ENCODE measurements at regions not wholly inside any gene's neighbourhood (a gene's known extent, or its start where the extent isn't known, plus 50 kb on each side); places are given as distances from the start of the nearest gene placed in this dataset.

DNA sequence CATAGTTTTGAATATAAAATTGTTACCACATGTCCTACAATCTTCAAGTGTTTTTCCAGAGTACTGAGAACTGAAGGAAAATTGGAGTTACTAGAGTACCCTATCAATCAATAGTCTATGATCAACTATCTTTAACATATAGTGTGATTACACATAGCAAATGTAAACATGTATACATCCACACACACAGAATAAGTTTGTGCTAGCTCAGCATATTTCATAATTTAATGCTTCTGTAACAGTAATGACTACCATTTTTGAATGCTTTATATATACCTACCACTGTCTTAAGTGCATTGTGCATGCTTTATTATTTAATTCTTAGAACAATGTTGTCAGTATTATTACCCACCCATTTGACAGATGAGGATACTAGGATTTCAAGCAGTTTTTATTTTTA, 523.9 kb downstream of the HAO1 start:
- TF ChIP-seq, protein P1, sequence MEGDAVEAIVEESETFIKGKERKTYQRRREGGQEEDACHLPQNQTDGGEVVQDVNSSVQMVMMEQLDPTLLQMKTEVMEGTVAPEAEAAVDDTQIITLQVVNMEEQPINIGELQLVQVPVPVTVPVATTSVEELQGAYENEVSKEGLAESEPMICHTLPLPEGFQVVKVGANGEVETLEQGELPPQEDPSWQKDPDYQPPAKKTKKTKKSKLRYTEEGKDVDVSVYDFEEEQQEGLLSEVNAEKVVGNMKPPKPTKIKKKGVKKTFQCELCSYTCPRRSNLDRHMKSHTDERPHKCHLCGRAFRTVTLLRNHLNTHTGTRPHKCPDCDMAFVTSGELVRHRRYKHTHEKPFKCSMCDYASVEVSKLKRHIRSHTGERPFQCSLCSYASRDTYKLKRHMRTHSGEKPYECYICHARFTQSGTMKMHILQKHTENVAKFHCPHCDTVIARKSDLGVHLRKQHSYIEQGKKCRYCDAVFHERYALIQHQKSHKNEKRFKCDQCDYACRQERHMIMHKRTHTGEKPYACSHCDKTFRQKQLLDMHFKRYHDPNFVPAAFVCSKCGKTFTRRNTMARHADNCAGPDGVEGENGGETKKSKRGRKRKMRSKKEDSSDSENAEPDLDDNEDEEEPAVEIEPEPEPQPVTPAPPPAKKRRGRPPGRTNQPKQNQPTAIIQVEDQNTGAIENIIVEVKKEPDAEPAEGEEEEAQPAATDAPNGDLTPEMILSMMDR (IDR thresholded peaks at IDR 0.05) = no peak
- TF ChIP-seq POLR2A (IDR thresholded peaks at IDR 0.05) = no peak

Measured in Peyer's patch (tissue), 4 donors.